8988T (cell line): ENCODE measurements at regions not wholly inside any gene's neighbourhood (a gene's known extent, or its start where the extent isn't known, plus 50 kb on each side); places are given as distances from the start of the nearest gene placed in this dataset.

Experiments used
- DNase-seq: peaks from one replicate; pipeline ENCODE4 v3.0.0; 2011

DNA sequence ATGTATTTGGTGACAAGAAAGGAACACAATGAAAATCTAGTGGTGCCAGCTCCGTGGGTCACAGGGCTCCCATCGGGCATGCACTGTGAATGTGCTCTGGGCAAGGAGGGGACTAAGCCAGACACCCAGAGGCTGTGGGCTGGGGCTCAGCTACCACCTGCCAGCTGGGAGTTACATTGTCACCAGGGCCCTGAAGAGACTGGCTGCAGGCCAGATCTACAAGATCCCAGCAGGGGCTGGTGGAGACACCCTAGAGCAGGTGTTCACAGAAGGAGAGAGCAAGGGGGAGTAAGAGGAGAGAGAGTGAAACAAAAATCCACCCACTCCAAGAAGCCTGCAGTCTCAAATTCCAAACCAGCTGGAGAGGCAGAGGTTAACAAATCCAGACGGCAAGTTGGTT, 116.6 kb upstream of the ADCY1 start:
- DNase-seq: no peak

DNA sequence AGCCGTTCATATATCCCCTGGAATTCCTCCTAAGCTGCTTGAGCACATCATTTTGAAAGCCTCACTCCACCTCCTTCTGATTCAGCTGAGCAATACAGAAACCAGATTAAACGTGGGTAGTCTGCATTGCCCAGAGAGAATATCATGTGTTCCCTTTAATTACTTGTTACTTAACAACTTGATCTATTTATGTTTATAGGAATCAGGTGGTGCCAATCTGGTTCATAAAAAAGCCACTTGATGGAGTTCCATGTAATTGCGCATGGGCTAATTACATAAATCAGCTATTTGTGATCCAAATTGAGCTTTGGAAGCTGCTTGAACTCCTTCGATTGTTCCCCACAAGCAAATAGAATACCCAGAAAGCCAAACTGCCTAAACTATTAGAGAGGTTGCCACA, 114.7 kb upstream of the ADCY1 start:
- DNase-seq: no peak

DNA sequence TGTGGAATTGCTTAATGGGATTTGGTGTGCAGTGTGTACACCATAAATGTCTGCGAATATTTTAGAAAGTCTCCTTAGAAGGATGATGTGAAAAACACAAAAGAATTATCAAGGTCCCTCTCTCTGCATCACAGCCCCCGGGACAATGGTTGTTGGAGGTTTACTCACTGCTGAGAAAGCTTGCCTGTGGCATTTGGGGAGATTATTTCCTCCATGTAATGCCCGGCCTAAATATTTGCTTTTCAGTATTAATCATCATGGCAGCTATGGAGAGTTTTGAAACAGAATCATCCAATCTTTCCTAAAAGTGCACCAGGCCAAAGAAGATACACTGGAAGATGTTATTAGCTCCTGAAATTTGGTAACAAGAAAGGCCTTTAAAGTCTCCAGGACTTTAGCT, 113.8 kb upstream of the ADCY1 start:
- DNase-seq: no peak

DNA sequence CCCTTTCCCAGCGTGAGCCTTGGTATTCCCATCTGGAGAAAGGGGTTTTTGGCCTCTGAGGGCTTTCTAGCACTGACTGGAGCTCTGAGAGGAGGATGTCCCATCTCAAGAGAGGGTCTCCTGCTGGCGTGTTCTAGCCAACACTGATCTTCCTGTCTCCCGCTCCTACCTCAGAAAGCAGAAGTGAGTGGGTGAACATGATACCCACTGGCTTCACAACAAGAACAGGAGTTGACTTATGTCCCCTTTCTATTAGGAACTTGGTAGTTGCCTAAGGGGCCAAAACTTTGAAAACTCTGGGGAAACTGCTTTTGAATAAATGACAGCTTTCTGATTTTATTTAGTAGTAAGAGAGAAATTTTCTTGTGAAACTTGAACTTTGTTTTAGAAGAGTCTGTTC, 113.1 kb upstream of the ADCY1 start:
- DNase-seq: no peak

DNA sequence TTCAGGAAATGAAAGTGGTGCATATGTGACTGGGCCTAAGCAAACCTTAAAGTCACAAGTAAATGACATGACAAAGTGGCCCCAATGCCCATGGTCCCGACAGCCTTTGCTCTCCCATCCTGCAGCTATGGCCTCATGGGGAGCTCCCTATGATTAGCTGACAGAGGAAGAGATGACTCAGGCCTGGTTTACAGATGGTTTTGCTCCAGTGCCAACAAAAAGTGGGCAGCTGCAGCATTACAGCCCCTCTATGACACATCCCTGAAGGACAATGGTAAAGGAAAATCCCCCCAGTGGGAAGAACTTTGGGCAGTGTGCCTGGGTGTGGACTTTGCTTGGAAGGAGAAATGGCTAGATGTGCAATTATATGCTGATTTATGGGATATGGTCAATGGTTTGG, 105.1 kb upstream of the ADCY1 start:
- DNase-seq: no peak

DNA sequence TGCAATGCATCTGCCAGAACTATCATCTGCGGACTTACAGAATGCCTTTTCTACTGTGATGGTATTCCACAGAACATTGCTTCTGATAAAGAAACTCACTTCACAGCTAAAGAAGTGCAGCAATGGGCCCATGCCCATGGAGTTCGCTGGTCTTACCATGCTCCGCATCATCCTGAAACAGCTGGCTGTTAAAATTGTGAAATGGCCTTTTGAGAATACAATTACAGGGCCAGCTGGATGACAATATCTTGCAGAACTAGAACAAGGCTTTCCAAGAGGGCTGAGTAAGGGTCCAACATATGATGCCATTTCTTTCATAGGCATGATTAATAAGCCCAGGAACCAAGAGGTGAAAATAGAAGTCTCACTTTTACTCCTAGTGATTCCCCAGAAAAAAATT, 104.1 kb upstream of the ADCY1 start:
- DNase-seq: no peak

DNA sequence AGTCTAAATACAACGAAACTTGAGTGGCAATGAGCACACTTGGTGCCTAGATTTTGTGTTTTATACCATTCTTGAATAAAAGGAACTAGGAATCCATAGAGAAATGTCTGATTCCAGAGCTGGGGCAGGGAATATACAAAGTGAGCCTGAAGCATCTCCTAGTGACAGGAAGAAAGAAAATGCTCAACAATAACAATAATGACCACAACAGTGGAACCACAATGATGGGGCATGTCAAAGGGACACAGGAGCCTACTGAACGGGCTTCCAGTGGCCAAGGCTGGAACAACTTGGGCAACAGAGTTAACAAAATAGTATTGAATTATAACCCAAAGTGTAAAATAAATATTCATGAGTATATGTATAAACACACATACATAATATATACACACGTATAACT, 94.4 kb upstream of the ADCY1 start:
- no peak for DNase-seq

DNA sequence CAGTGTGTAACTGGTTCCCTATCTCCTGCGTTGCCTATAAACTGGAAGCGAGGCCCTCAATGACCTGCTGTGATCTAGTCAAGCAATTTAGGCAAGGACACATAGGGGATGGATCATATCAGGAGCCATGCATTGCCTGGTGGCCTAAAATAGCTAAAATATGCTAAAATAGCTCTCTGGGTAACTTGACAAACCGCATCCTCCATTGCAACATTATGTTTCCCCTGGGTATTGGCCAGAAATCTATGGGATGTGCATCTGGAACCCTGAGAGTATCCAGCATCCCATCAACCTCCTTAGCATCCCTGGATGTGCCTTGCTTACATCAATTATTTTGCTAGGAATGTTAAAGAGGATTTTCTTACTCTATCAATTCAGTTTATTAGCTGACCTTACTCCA, 91.7 kb upstream of the ADCY1 start:
- no peak for DNase-seq

DNA sequence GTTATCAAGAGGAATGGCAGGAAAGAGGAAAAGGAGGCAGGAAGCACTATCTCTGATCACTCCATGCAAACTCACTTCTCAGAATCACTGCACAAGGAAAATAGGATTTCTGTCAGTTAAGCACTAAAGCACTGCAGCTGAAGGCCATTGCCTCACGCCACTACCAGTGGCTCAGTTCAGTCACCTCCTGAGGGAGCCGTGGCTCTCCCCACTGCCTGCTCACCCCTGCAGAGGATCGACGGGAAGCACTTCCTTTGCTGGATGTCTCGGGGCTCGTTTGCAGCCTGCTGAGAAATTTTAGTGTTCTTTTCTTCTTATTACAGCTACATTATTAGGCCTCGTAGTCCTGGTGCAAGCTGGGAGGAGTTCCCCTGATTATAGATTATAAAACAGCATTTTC, 90.1 kb upstream of the ADCY1 start:
- DNase-seq: no peak

DNA sequence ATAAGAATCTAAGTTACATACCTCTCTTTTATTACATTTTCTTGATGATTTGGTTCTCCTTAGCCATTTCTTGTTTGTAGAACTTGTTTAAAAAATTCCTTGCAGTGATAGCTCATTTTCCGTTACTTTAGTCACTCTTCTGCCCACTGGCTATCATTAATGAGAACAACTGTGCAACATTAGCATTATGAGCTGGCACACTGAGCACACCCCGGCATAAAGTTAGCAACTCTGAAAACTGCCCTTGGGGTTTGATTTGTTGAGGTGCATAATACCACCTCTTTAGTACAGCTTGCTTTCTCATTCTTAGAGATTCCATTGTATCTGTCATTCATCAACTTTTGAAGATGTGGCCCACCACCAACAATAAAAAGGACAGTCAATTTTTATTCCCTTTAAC, 87.6 kb upstream of the ADCY1 start:
- no peak for DNase-seq

DNA sequence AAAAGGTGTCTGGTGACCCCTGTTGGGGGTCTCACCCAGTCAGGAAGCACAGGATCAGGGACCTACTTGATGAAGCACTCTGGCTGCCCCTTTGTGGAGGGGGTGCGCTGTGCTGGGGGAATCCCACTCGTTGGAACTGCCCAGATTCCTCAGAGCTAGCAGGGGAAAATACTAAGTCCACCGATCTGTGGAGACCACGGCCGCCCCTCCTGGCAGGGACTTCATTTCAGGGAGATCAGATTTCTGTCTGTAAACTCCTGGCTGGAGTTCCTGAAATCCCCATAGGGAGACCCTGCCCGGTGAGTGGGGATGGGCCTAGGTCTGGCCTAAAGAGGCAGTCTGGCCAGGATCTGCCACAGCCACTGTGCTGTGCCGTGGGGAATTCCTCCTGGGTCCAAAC, 79.3 kb upstream of the ADCY1 start:
- no peak for DNase-seq

DNA sequence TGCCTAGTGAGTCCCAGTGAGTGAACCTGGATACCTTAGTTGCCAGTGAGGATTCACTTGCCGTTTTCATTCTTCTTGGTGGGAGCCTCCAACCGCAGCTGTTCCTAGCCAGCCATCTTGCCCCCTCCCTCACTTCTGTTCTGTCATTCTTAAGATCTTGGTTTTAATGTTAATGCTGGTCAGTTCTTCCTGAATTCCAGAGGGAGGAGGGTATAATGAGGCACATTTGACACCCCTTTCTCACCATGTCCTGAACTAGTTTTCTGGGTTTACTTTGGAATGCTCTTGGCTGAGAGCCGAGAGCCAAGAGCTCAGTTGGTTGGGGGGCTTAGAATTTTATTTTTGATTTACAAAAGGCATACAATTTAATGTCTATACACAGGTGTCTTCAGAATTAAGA, 78.5 kb upstream of the ADCY1 start:
- no peak for DNase-seq

DNA sequence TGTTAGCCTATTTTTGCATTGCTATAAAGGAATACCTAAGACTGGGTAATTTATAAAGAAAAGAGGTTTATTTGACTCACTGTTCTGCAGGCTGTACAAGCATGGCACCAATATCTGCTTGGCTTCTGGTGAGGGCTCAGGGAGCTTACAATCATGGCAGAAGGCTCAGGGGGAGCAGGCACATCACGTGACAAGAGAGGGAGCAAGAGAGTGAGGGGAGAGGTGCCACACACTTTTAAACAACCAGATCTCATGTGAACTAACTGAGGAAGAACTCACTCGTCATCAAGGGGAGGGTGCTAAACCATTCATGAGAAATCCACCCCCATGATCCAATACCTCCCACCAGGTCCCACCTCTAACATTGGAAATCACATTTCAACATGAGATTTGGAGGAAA, 73.9 kb upstream of the ADCY1 start:
- no peak for DNase-seq

DNA sequence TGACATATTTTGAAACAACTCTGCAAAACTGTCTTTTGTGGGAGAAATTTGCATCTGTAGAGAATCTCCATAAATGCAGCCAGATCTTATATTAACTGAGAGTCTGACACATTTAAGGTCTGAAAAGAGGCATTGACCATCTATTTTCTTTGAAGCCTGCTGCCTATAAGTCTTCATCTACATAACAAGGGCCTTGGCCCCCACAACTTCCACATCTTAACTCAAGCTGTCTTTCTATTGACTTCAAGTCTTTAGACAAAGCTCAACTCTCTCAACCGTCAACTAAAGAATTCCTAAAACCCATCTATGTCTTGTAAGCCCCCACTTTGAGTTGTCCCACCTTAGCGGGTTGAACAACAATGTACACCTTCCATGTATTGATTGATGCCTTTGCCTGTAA, 72.4 kb upstream of the ADCY1 start:
- no peak for DNase-seq

DNA sequence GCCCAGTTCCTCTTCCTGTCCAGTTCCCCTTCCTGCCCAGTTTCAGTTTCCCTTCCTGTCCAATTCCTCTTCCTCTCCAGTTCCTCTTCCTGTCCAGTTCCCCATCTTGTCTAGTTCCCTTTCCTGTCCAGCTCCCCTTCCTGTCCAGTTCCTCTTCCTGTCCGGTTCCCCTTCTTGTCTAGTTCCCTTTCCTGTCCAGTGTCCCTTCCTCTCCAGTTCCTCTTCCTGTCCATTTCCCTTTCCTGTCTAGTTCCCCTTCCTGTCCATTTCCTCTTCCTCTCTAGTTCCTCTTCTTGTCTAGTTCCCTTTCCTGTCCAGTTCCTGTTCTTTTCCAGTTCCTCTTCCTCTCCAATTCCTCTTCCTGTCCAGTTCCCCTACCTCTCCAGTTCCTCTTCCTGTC, 68.1 kb upstream of the ADCY1 start:
- no peak for DNase-seq

DNA sequence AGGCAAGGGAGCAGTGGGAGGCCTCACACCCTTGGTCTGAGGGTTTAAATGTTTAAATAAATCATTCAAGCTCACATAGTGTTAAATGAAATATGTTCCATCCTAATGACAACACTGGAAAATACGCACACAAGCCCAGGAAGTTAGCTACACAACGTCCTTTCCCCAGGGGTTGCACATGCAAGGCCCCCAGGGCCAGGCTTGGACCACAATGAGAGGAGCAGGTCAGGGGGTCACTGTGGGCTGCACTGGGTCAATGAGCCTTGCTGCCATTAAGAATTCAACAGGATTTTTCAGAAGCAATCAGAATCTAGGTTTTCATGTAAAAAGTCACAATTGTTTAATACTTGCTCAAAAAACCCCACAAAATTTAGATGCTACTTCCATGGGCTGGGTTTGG, 64.9 kb upstream of the ADCY1 start:
- no peak for DNase-seq

DNA sequence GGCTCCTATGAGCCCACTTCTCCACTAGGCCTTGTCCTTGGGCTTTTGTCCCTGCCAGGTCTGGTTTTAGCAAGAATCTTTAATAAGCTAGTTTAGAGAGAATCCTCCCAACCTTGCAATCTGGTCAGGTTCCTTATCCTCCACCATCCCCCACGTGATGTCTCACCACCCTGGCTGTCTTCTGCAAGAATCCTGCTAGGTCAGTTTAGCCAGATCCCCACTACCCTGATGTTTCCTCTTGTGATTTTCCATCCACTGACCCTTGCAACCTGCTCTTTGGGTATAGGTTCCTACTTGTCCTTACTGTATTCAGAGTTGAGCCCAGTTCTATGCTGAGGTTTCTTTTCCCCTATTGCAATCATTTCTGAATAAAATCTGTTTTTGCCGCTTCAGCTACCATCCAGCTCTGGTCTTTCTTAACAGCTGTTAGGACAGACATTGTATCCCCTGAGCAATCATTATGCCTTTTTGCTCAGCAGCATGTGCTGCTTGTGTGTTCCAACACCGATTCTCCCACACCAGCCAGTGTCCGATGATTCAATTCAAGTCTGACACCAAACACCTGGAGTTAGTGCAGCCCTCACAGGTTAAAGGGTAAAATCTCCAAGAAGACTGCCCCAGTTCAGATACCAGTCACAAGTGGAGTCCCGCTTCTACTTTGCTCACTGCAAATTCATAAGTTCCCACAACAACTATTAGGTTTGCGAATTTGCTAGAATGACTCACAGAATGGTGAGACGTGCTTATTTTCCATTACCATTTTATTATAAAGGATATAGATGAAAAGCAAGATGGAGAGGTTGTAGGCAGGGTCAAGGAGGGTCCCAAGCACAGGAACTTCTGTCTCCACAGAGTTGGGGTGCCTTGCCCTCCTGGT, 62.2 kb upstream of the ADCY1 start:
- DNase-seq: no peak

DNA sequence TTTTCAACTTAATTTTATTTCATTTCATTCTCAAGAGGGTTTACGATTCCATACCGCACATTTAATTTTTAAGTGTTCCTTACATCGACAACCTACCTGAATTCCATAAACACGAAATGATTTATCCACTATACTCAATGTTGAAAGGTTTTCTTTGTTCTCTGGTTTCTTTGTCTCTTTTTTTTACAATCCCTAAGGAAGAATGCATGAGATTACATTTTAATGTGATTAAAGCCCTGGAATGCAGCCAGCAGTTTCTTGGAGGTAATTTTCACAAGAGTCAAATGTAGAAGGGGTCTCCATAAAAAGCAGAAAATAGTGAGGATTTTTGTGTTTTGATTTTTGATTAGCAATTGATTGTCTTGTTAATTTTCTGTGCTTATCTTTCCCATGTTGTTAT, 59.2 kb upstream of the ADCY1 start:
- no peak for DNase-seq

DNA sequence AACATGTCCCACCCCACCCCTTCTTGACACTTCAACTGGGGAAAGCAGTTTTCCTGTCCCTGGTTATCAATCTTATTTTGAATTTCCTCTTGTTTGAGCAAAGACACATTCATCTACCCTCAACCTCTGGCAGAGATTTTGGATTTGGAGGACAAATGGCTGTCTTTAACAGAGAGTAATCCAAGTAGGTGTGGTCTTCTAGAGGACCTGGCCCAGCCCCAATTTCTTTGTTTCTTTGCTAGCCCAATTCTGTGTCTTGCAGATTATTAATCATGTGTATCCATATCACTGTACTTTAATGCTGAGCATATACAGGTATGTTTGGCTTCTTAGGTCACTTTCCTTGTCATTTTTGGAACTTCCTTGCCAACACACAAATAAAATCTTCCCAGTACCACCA, 58.8 kb upstream of the ADCY1 start:
- no peak for DNase-seq
